ENCODE measurements at regions not wholly inside any gene's neighbourhood (a gene's known extent, or its start where the extent isn't known, plus 50 kb on each side); places are given as distances from the start of the nearest gene placed in this dataset.

- dilution Hi-C loops (cut with MboI; ENCODE audit: extremely low pct_ligation_motif_present, low sequenced_read_pairs), result no loop called here
- H3K27ac ChIP-seq (ENCODE audit: control insufficient read depth, insufficient read depth, low read length), result no peak overlapping the region
- FAIRE-seq, result no peak
Measured at GRCh38 chr3:105139881-105140560, 226.7 kb upstream of the ALCAM start.

GRCh38 chr3:105140899-105141367 is 225.8 kb upstream of the ALCAM start:
- Histone ChIP-seq H4K20me1 (ENCODE audit: control insufficient read depth, extremely low read depth, insufficient read depth, low read length) (no peaks in the 10 kb centered on the region), H3K9ac (ENCODE audit: control insufficient read depth, extremely low read depth, insufficient read depth, low read length) (no peak overlapping the region), H3K4me3 (ENCODE audit: control insufficient read depth in 2 of 3, extremely low read depth in 1 of 3, insufficient read depth in 2 of 3, low read depth in 1 of 3, low read length in 3 of 3) (no peak overlapping the region), H3K27ac (ENCODE audit: control insufficient read depth, insufficient read depth, low read length) (no peak overlapping the region), H2AFZ (ENCODE audit: control insufficient read depth, low read length) (no peak overlapping the region), H3K27me3 (ENCODE audit: control insufficient read depth, extremely low read depth, insufficient read depth, low read length) (no peaks in the 10 kb centered on the region), H3K9me1 (ENCODE audit: control insufficient read depth, extremely low read depth, insufficient read depth, low read length) (no peaks in the 10 kb centered on the region), H3K4me2 (ENCODE audit: control insufficient read depth, extremely low read depth, insufficient read depth, low read depth, low read length) (no peak overlapping the region), H3K4me1 (ENCODE audit: control insufficient read depth, extremely low read depth, insufficient read depth, low read length) (no peaks in the 10 kb centered on the region), H3K79me2 (ENCODE audit: control insufficient read depth, insufficient read depth, low read length) (no peaks in the 10 kb centered on the region), H3K9me3 (ENCODE audit: control insufficient read depth, low read depth, low read length) (no peaks in the 10 kb centered on the region), H3K36me3 (ENCODE audit: control insufficient read depth in 2 of 2, extremely low read depth in 1 of 2, insufficient read depth in 2 of 2, low read length in 2 of 2) (no peaks in the 10 kb centered on the region)
- dilution Hi-C loops (cut with MboI; ENCODE audit: extremely low pct_ligation_motif_present, low sequenced_read_pairs), result no loop called here
- TF ChIP-seq EZH2 (IDR thresholded peaks at IDR 0.05; ENCODE audit: low read length), result no peak
- no peak for TF ChIP-seq CTCF (optimal IDR thresholded peaks at IDR 0.05 in 1 of 3, IDR thresholded peaks at IDR 0.05 in 1 of 3, conservative IDR thresholded peaks at IDR 0.05 in 1 of 3; ENCODE audit: extremely low read depth in 1 of 3, insufficient read depth in 2 of 3, low read length in 3 of 3)
- FAIRE-seq, result no peak
- no peak for DNase-seq (ENCODE audit: low read depth, low spot score)

More at GRCh38 chr3:105139881-105140560, 226.7 kb upstream of the ALCAM start:
- no peaks in the 10 kb centered on the region for H3K79me2 ChIP-seq (ENCODE audit: control insufficient read depth, insufficient read depth, low read length)
- no peaks in the 10 kb centered on the region for H3K9me3 ChIP-seq (ENCODE audit: control insufficient read depth, low read depth, low read length)
- no peaks in the 10 kb centered on the region for H3K9me1 ChIP-seq (ENCODE audit: control insufficient read depth, extremely low read depth, insufficient read depth, low read length)
- H3K27me3 ChIP-seq (ENCODE audit: control insufficient read depth, extremely low read depth, insufficient read depth, low read length), result no peaks in the 10 kb centered on the region
- no peak for DNase-seq (ENCODE audit: low read depth, low spot score)
- H3K4me1 ChIP-seq (ENCODE audit: control insufficient read depth, extremely low read depth, insufficient read depth, low read length), result no peaks in the 10 kb centered on the region
- H3K9ac ChIP-seq (ENCODE audit: control insufficient read depth, extremely low read depth, insufficient read depth, low read length), result no peak overlapping the region
- no peak overlapping the region for H3K4me2 ChIP-seq (ENCODE audit: control insufficient read depth, extremely low read depth, insufficient read depth, low read depth, low read length)
- no peaks in the 10 kb centered on the region for H4K20me1 ChIP-seq (ENCODE audit: control insufficient read depth, extremely low read depth, insufficient read depth, low read length)
- no peak overlapping the region for H3K4me3 ChIP-seq (ENCODE audit: control insufficient read depth in 2 of 3, extremely low read depth in 1 of 3, insufficient read depth in 2 of 3, low read depth in 1 of 3, low read length in 3 of 3)
- H2AFZ ChIP-seq (ENCODE audit: control insufficient read depth, low read length), result no peak overlapping the region
- no peaks in the 10 kb centered on the region for H3K36me3 ChIP-seq (ENCODE audit: control insufficient read depth in 2 of 2, extremely low read depth in 1 of 2, insufficient read depth in 2 of 2, low read length in 2 of 2)
- TF ChIP-seq CTCF (optimal IDR thresholded peaks at IDR 0.05 in 1 of 3, IDR thresholded peaks at IDR 0.05 in 1 of 3, conservative IDR thresholded peaks at IDR 0.05 in 1 of 3; ENCODE audit: extremely low read depth in 1 of 3, insufficient read depth in 2 of 3, low read length in 3 of 3), result no peak
- TF ChIP-seq EZH2 (IDR thresholded peaks at IDR 0.05; ENCODE audit: low read length), result no peak
